GM18868 (cell line): ENCODE measurements at regions not wholly inside any gene's neighbourhood (a gene's known extent, or its start where the extent isn't known, plus 50 kb on each side); places are given as distances from the start of the nearest gene placed in this dataset.

Experiments
- ATAC-seq: cut with Tn5 transposase; IDR thresholded peaks from one replicate; pipeline ENCODE4 v1.9.1; 2021; ENCODE audit warnings: mild to moderate bottlenecking, moderate library complexity; ENCODE audit not compliant: unreplicated experiment

DNA sequence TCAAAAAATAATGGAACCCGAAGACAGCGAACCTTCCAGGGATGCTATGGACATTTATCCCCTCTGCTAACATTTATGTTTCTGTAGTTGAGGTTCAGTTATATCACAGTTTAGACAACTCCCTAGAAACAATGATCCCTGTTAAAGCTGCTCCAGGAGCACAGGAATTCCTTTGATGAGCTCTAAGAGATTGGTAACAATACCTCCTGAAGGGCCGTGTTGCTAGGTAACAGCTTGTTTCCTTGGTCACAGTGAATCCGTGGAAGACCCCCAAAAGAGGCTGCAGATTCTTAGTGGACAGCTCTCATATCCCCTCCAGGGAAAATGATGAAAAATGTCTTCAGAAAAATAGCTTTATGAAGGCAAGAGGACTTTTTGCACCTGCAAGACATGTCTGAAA lies 160.2 kb downstream of the SERPINI1 start:
- no peak for ATAC-seq

DNA sequence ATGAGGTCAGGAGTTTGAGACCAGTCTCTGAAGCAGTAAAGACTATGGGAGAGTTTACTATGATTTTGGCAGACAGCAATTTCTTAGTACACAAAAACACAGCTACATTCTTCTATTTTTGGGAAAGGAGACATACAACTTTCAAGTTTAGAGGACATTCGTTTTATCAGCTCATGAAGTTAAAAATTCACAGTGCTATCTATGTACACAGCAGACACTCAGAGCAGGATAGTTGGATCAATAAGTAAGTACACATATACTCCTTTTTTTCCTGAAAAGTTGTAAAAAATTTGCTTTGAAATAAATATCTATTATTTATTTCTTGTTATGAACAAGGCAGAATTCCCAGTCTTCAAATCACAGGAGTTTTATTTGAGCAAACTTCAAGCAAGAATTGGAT lies 159.7 kb downstream of the SERPINI1 start:
- no peak for ATAC-seq

DNA sequence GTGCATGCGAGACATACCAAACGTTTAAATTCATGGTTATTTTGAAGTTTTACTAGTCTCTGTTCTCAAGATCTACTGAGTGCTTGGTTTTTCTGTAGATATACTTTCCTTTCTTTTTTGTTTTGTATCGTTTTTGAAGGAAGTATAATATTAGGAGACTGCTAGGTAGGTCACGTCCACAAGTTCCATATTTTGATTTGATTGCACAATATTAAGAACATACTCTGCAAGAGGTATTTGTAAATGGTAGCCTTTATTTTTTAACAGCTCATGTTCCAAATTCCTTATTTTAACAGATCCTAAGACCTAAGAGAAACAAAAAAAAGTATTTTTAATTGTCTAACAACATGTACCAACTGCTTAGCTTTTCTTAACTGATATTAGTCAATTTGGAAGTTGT lies 156.7 kb downstream of the SERPINI1 start:
- ATAC-seq = no peak

DNA sequence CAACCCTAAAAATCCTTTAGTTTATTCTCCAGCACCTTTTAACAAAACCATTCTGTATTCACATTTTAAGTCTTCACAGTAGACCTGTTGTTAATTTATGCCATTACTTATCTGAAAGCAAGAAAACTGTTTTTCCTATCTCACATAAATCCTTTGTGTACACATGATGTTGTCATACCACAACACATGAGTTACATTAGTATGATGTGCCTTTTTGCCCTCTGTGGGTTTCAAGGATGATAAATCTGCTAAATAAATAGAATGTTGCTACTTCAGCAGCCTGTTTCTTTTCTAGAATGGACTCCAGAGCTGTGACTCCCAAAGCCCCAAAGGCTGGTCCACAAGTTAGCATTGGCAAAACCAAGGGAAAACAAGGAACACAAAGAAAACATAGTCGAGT lies 151.6 kb downstream of the SERPINI1 start:
- ATAC-seq = peak; percentile 38

DNA sequence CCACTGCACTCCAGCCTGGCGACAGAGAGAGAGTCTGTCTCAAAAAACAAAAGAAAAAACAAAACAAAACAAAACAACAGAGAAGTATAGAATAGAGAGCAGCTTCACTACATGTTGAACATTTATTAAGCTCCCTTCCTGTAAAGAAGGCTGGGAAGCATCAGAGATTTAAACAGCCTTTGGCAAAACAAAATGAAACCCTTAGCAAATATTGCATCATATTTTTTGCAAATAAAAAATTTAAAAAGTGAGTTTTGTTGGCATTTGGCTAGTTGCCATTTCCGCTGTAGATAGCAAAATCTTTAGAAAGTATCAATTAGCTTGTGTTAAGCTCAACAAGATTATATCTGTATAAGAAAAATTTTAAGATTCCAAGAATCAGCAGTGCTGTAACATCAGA lies 151.2 kb downstream of the SERPINI1 start:
- ATAC-seq = no peak

DNA sequence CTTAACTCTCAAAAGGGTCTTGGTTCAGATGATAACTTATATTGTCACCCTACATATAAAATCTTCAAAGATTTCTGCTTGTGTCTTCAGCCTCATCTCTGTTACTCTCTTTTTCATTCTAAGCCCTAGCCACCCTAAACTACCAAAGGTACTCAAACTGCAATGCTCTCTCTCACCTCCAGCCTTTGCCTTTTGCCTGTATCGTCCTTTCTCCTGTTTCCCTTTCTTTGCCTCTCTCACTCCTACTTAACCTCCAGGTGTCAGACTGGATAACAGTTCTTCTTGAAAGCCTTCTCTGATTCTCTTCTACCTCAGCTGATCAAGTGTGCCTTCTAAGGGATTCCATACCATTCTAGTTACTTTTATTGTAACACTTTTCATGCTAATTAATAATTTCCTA lies 149.8 kb downstream of the SERPINI1 start:
- no peak for ATAC-seq

DNA sequence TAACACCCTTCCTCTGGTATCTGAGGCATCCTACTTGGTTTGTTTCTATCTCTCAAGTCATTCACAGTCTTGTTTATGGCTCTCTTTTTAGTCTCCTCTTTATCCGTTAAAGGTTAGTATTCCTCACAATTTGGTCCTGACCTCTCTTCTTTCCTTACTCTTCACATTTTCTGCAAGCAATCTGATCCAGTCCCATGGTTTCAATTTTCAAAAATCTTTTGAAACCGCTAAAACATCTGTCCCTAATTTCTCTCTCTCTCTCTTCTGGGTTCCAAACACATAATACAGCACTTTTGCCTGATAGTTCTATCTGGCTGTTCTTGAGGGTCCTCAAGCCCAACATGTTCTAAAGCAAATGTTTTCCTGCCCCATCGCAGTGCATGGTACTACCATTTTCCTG lies 149.0 kb downstream of the SERPINI1 start:
- ATAC-seq = no peak

DNA sequence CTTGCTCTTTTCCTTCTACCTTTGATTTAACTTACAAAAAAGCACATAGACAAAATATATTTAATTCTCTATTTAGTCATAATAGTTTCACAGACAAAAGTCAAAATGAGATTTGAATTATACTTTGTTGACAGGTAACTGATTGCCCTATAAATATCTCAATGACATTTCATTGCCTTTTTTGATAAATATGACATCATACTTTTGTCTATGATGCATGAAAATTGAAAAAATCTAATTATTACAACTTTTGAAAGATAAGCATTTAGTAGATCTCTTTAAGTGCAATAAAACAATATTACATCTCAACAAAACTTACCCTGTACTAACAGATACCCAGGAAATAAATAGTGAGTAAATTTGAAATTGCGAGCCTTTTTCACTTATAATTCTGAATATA lies 147.9 kb downstream of the SERPINI1 start:
- ATAC-seq = no peak

DNA sequence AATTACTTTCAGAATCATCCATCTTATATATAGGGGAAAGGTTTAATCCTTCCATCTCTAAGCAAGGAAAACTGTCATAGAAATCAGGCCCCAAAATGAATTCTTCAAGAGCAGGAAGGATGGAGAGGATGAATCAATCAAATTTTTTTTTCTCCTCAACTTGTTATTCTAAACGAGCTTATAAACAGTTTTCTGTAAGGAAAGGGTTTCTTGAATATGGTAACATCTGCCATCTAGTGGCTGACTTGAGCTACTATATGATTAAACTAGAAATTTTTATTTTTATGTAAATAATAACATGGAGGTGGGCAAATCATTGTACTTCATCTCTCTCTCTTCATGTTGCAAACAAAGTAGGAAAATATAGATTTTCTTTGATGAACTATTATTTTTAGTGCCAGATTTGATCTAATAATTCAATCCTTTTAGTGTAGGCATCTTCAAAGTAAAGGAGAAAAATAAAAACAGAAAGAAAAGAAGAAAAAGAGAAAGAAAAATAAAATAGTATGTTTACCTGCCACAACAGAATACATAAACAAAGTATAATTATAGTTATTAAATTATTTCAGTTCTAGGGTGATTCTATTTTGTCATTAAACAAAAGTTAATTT lies 146.6 kb downstream of the SERPINI1 start:
- ATAC-seq = peak; percentile 84

DNA sequence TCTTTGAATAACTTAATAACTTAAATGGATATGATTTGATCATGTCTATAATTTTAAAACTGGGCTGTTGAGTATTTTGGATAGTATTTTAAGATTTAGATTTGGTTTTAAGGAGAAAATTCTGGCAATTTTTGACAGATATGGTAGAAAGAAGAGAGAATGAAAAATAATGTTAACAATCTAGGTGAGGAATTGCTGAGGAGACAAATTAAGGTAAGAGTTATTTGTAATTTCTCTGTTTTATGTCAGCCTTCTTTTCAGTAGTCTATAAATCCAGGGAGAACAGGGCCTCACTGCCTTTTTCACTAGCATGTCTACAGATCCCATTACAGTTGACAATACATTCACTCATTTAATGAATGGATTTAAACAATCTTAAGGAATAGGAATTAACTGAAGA lies 144.7 kb downstream of the SERPINI1 start:
- ATAC-seq = no peak

DNA sequence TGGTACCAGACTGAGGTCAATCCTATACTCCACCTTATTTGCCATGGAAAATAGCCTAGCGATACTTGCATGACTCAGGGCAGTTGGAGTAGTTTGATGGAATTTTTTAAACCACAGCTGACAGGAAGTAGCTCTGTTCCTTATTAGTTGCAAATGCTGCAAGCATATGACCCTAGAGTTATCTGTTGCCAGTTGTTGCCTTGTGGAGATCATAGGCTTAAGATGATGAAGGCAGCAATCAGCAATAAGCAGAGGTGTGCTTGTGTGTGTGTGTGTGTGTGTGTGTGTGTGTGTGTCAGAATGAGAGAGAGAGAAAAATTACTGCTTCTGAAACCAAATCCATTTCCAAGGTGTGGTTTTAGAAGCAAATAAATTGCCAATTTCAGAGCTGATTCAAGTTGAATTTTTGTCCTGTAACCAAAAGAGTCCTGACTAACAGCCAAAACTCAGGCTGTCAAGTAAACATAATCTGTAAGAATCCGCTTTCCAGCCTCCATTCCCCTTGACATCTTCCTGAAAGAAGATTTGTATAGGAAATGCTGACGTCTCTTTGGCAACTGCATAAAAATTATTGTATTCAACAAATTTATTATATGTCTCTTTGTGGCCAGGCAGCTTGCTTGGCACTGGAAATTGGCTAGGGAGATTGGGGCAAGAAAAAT lies 141.2 kb downstream of the SERPINI1 start:
- ATAC-seq = no peak
